Ishikawa (cell line): ENCODE measurements at regions not wholly inside any gene's neighbourhood (a gene's known extent, or its start where the extent isn't known, plus 50 kb on each side); places are given as distances from the start of the nearest gene placed in this dataset.

ENCODE experiments used
- CEBPB ChIP-seq: IDR thresholded peaks from 2 replicates; pipeline ENCODE4 v1.6.1; 2012
- CREB1 ChIP-seq: IDR thresholded peaks from 2 replicates; pipeline ENCODE4 v1.6.1; 2012; ENCODE audit warnings: low read depth
- EGR1 ChIP-seq: IDR thresholded peaks from 2 replicates; pipeline ENCODE4 v1.6.1; 2012
- EP300 ChIP-seq: IDR thresholded peaks from 2 replicates; pipeline ENCODE4 v1.6.1; 2012; ENCODE audit warnings: borderline replicate concordance
- FOXM1 ChIP-seq: IDR thresholded peaks from 2 replicates; pipeline ENCODE4 v1.6.1; 2012; ENCODE audit warnings: low read depth, borderline replicate concordance
- NFIC ChIP-seq: IDR thresholded peaks from 2 replicates; pipeline ENCODE4 v1.6.1; 2012
- RAD21 ChIP-seq: IDR thresholded peaks from 2 replicates; pipeline ENCODE4 v1.6.1; 2012; ENCODE audit warnings: low read depth
- TAF1 ChIP-seq: IDR thresholded peaks from 2 replicates; pipeline ENCODE4 v1.6.1; 2012; ENCODE audit warnings: low read depth, mild to moderate bottlenecking
- TCF12 ChIP-seq: IDR thresholded peaks from 2 replicates; pipeline ENCODE4 v1.6.1; 2012; ENCODE audit warnings: low read depth
- TEAD4 ChIP-seq: IDR thresholded peaks from 2 replicates; pipeline ENCODE4 v1.6.1; 2012
- YY1 ChIP-seq: IDR thresholded peaks from 2 replicates; pipeline ENCODE4 v1.6.1; 2012; ENCODE audit warnings: low read depth
- TF ChIP-seq, protein P1 (sequence below): IDR thresholded peaks from 2 replicates; pipeline ENCODE4 v1.6.1; 2012; ENCODE audit warnings: low read depth, mild to moderate bottlenecking
- TF ChIP-seq, protein P2 (sequence below): IDR thresholded peaks from 2 replicates; pipeline ENCODE4 v1.6.1; 2012
- TF ChIP-seq, protein P3 (sequence below): IDR thresholded peaks from 2 replicates; pipeline ENCODE4 v1.6.1; 2012

DNA sequence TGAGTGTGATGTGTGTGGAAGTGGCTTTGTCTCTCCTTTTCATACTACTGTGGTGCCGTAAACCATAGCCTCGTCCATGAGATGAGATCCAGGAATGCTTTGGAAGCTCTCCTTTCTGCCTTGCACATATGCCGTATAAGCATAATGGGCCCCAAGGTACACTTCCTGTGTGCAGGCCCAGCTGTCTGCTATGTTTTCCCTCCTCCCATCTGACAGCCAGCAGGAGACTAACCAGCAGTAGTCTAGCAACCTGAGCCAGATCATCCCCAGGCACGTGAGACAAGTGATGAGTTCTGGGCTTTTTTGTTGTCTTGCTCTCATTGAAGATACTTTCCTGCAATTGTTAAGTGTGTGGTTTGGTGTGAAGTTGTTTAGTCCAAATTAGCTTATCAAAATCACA is 555.5 kb upstream of the LRRTM4 start:
- TF ChIP-seq CEBPB (no peak), EGR1 (no peak), YY1 (no peak), TCF12 (no peak), EP300 (no peak), TAF1 (no peak), FOXM1 (no peak), CREB1 (no peak), TEAD4 (no peak), RAD21 (no peak), NFIC (no peak)
- TF ChIP-seq, protein P1, sequence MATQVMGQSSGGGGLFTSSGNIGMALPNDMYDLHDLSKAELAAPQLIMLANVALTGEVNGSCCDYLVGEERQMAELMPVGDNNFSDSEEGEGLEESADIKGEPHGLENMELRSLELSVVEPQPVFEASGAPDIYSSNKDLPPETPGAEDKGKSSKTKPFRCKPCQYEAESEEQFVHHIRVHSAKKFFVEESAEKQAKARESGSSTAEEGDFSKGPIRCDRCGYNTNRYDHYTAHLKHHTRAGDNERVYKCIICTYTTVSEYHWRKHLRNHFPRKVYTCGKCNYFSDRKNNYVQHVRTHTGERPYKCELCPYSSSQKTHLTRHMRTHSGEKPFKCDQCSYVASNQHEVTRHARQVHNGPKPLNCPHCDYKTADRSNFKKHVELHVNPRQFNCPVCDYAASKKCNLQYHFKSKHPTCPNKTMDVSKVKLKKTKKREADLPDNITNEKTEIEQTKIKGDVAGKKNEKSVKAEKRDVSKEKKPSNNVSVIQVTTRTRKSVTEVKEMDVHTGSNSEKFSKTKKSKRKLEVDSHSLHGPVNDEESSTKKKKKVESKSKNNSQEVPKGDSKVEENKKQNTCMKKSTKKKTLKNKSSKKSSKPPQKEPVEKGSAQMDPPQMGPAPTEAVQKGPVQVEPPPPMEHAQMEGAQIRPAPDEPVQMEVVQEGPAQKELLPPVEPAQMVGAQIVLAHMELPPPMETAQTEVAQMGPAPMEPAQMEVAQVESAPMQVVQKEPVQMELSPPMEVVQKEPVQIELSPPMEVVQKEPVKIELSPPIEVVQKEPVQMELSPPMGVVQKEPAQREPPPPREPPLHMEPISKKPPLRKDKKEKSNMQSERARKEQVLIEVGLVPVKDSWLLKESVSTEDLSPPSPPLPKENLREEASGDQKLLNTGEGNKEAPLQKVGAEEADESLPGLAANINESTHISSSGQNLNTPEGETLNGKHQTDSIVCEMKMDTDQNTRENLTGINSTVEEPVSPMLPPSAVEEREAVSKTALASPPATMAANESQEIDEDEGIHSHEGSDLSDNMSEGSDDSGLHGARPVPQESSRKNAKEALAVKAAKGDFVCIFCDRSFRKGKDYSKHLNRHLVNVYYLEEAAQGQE, result no peak
- TF ChIP-seq, protein P2, sequence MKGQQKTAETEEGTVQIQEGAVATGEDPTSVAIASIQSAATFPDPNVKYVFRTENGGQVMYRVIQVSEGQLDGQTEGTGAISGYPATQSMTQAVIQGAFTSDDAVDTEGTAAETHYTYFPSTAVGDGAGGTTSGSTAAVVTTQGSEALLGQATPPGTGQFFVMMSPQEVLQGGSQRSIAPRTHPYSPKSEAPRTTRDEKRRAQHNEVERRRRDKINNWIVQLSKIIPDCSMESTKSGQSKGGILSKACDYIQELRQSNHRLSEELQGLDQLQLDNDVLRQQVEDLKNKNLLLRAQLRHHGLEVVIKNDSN, result no peak
- TF ChIP-seq, protein P3, sequence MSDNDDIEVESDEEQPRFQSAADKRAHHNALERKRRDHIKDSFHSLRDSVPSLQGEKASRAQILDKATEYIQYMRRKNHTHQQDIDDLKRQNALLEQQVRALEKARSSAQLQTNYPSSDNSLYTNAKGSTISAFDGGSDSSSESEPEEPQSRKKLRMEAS, result no peak
